GM23248 (cell line): ENCODE measurements at regions not wholly inside any gene's neighbourhood (a gene's known extent, or its start where the extent isn't known, plus 50 kb on each side); places are given as distances from the start of the nearest gene placed in this dataset.
"Not testable (repeated sequence)": the region's sequence is repeated elsewhere in the genome, so short reads cannot be mapped to it uniquely, and the experiment has no call there.

Source experiments
- DNase-seq: peaks from one replicate; pipeline ENCODE4 v3.0.0-alpha.2; 2015
- H2AFZ ChIP-seq: fragments of 200-600 bp; sonication (generic); 2 replicates; pipeline ENCODE4 v1.6.1; 2016; ENCODE audit warnings: antibody characterized with exemption
- H3F3A ChIP-seq: fragments of 200-600 bp; sonication (generic); 2 replicates; pipeline ENCODE4 v1.6.1; 2016; ENCODE audit warnings: mild to moderate bottlenecking, antibody characterized with exemption, mixed run types; ENCODE audit not compliant: insufficient read depth
- H3K27ac ChIP-seq: fragments of 200-600 bp; sonication (generic); 2 replicates; pipeline ENCODE4 v1.5.1; 2016; ENCODE audit warnings: mild to moderate bottlenecking
- H3K27me3 ChIP-seq: fragments of 200-600 bp; sonication (generic); replicated peaks from 2 replicates; pipeline ENCODE4 v1.6.1; 2016; ENCODE audit warnings: mild to moderate bottlenecking; ENCODE audit not compliant: insufficient read depth
- H3K36me3 ChIP-seq: fragments of 200-600 bp; sonication (generic); 2 replicates; pipeline ENCODE4 v1.6.1; 2016; ENCODE audit warnings: low read depth, mild to moderate bottlenecking
- H3K4me1 ChIP-seq: fragments of 200-600 bp; sonication (generic); 2 replicates; pipeline ENCODE4 v1.6.1; 2016; ENCODE audit warnings: mild to moderate bottlenecking; ENCODE audit not compliant: insufficient read depth
- H3K4me2 ChIP-seq: fragments of 200-600 bp; sonication (generic); one replicate; pipeline ENCODE4 v1.6.1; 2016; ENCODE audit warnings: mild to moderate bottlenecking; ENCODE audit not compliant: unreplicated experiment
- H3K4me3 ChIP-seq: fragments of 200-600 bp; sonication (generic); 2 replicates; pipeline ENCODE4 v1.5.1; 2016; ENCODE audit warnings: mild to moderate bottlenecking
- H3K79me2 ChIP-seq: fragments of 200-600 bp; sonication (generic); 2 replicates; pipeline ENCODE4 v1.6.1; 2016; ENCODE audit warnings: mild to moderate bottlenecking; ENCODE audit not compliant: insufficient read depth
- H3K9ac ChIP-seq: fragments of 200-600 bp; sonication (generic); 2 replicates; pipeline ENCODE4 v1.6.1; 2016; ENCODE audit warnings: mild to moderate bottlenecking
- H3K9me2 ChIP-seq: fragments of 200-600 bp; sonication (generic); 2 replicates; pipeline ENCODE4 v1.6.1; 2016; ENCODE audit warnings: mixed run types, mild to moderate bottlenecking, moderate library complexity; ENCODE audit not compliant: insufficient read depth
- H3K9me3 ChIP-seq: fragments of 200-600 bp; sonication (generic); one replicate; pipeline ENCODE4 v1.6.1; 2017; ENCODE audit warnings: low read depth
- H4K20me1 ChIP-seq: fragments of 200-600 bp; sonication (generic); 2 replicates; pipeline ENCODE4 v1.6.0; 2016; ENCODE audit not compliant: insufficient read depth
- EZH2 ChIP-seq: fragments of 200-600 bp; sonication (generic); IDR thresholded peaks from 2 replicates; pipeline ENCODE4 v1.6.1; 2018; ENCODE audit warnings: antibody characterized with exemption, mild to moderate bottlenecking; ENCODE audit not compliant: insufficient read depth, poor library complexity, severe bottlenecking
- EZH2phosphoT487 ChIP-seq: fragments of 200-600 bp; sonication (generic); IDR thresholded peaks from 2 replicates; pipeline ENCODE4 v1.6.1; 2018; ENCODE audit warnings: antibody characterized with exemption, moderate library complexity, mild to moderate bottlenecking, low read depth; ENCODE audit not compliant: insufficient read depth
- WGBS, 2 experiments: methylation state at CpG; one replicate each; pipeline ENCODE4 v1.1.6; 2015 to 2017; ENCODE audit warnings: low lambda C conversion rate in 2 of 2, low coverage in 1 of 2; ENCODE audit errors: missing lambda C conversion rate in 2 of 2; 5-methylcytosine and 5-hydroxymethylcytosine counted together
- in situ Hi-C: fragments of 300-500 bp; cut with MboI; formaldehyde crosslinking; loops from 2 replicates; pipeline ENCODE4 v1.15.0; 2020

DNA sequence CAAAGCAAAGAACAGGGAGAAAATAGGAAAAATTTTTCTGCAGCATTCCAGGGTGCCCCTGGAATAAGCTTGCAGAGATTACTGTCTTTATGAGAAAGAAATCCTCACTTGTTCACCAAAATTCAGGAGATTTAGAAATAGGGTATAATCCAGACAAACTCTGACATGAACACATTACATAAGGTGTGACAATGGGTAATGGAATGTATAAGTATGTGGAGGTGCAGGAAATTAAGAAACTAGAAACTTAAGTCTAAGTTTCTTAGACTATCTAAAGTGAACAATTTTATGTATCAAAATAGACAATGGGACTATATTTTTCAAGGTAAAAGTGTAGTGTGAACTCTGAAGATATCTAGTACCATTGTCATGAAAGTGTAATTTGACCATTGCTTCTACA lies 140.0 kb upstream of the KITLG start:
- Histone ChIP-seq H3K27me3 (no peaks in the 10 kb centered on the region), H3K4me2 (no peak overlapping the region), H3K4me3 (no peak overlapping the region), H4K20me1 (no peaks in the 10 kb centered on the region), H3K4me1 (peaks cover 12% of the 10 kb centered on the region), H2AFZ (no peak overlapping the region), H3K9me3 (no peaks in the 10 kb centered on the region), H3K79me2 (no peaks in the 10 kb centered on the region), H3K27ac (no peak overlapping the region), H3K36me3 (no peaks in the 10 kb centered on the region), H3K9me2 (no peaks in the 10 kb centered on the region; the same call in 1 of the 2 replicates), H3F3A (peaks cover 11% of the 10 kb centered on the region; the same call in 1 of the 2 replicates), H3K9ac (no peak overlapping the region)
- DNase-seq: no peak
- in situ Hi-C loops: no loop called here
- no peak for TF ChIP-seq EZH2
- no peak for TF ChIP-seq EZH2phosphoT487

DNA sequence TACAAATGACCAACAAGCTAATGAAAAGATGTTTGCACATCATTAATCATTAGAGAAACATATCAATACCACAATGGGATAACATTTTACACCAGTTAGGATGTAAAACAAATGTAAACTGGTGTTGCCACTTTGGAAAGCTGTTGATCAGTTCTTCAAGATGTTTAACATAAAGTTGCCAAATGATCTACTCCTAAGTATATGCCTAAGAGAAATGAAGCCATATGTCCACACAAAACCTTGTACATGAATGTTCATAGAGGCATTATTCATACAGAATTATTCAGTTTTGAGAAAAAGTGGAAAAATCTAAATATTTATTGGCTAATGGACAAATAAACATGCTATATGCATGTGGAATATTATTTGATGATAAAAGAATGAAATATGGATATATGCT lies 136.9 kb upstream of the KITLG start:
- TF ChIP-seq EZH2 (no peak), EZH2phosphoT487 (no peak)
- no peak for DNase-seq
- Histone ChIP-seq H4K20me1 (no peaks in the 10 kb centered on the region), H3F3A (no peaks in the 10 kb centered on the region), H3K4me1 (no peaks in the 10 kb centered on the region; the same call in 1 of the 2 replicates), H3K9me3 (no peaks in the 10 kb centered on the region), H3K79me2 (no peaks in the 10 kb centered on the region), H3K27me3 (no peaks in the 10 kb centered on the region), H3K4me2 (no peak overlapping the region), H3K36me3 (no peaks in the 10 kb centered on the region), H3K27ac (no peak overlapping the region), H3K4me3 (no peak overlapping the region), H3K9me2 (no peaks in the 10 kb centered on the region), H2AFZ (no peak overlapping the region), H3K9ac (no peak overlapping the region)
- in situ Hi-C loops: no loop called here

DNA sequence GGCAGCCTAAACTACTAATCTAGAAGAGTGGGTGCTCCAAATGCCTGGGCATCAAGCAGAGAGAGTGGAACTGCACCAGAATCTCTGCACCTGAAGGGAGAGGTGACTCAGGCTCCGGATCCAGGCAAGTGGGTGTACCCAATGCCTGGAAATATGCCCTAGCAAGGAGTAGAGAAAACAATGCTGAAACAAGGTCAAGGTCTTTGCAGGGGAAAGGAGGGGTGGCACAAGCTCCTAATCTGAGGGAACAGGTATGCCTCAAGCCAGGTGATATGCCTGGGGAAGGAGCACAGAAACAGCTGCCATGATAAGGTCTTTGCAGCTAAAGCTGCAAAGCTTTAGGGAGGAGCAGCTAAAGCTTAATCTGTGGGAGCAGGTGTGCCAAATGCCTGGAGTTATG lies 136.0 kb upstream of the KITLG start:
- no peaks in the 10 kb centered on the region for H3K36me3 ChIP-seq
- no peak for DNase-seq
- H3K4me3 ChIP-seq: no peak overlapping the region
- no peaks in the 10 kb centered on the region for H3K9me3 ChIP-seq
- in situ Hi-C loops: no loop called here
- H4K20me1 ChIP-seq: no peaks in the 10 kb centered on the region
- TF ChIP-seq EZH2: no peak
- no peak for TF ChIP-seq EZH2phosphoT487
- H3K4me2 ChIP-seq: no peak overlapping the region
- no peak overlapping the region for H2AFZ ChIP-seq
- no peaks in the 10 kb centered on the region for H3K79me2 ChIP-seq
- no peak overlapping the region for H3K9ac ChIP-seq
- H3K27ac ChIP-seq: no peak overlapping the region
- H3K9me2 ChIP-seq: no peaks in the 10 kb centered on the region
- no peaks in the 10 kb centered on the region; the same call in 1 of the 2 replicates for H3K4me1 ChIP-seq
- 31 to 36% methylated on average over 1 of the region's 1 CpG for WGBS, 2 experiments
- no peaks in the 10 kb centered on the region for H3K27me3 ChIP-seq
- H3F3A ChIP-seq: no peaks in the 10 kb centered on the region

DNA sequence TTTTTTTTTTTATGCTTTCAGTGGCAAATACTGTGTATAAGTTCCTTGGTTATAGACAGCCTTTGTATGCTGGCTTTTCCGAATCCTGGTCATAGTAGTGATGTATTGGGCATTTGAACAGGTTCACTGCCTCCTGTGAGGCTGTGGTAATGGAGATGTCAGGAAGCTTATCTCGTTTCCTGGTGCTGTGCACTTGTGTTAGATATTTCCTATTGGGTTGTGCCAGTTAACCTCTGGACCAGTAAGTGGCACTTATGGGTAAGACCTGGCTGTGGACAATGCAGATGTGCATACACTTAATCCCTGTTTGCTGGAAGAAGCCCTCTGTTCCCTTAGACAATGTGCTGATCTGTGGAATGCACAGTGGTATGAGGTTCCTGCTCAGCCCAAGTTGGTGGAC lies 135.4 kb upstream of the KITLG start:
- Histone ChIP-seq H3K9me3 (no peaks in the 10 kb centered on the region), H3K27me3 (no peaks in the 10 kb centered on the region), H2AFZ (no peak overlapping the region), H3K79me2 (no peaks in the 10 kb centered on the region), H3K36me3 (no peaks in the 10 kb centered on the region), H3F3A (no peaks in the 10 kb centered on the region), H3K9me2 (no peaks in the 10 kb centered on the region), H3K9ac (no peak overlapping the region), H3K27ac (no peak overlapping the region), H3K4me3 (no peak overlapping the region), H3K4me2 (no peak overlapping the region), H3K4me1 (no peaks in the 10 kb centered on the region; the same call in 1 of the 2 replicates), H4K20me1 (no peaks in the 10 kb centered on the region)
- DNase-seq: no peak
- TF ChIP-seq EZH2phosphoT487 (no peak), EZH2 (no peak)
- in situ Hi-C loops: no loop called here
- 69 to 72% methylated on average over 2 of the region's 2 CpGs for WGBS, 2 experiments

DNA sequence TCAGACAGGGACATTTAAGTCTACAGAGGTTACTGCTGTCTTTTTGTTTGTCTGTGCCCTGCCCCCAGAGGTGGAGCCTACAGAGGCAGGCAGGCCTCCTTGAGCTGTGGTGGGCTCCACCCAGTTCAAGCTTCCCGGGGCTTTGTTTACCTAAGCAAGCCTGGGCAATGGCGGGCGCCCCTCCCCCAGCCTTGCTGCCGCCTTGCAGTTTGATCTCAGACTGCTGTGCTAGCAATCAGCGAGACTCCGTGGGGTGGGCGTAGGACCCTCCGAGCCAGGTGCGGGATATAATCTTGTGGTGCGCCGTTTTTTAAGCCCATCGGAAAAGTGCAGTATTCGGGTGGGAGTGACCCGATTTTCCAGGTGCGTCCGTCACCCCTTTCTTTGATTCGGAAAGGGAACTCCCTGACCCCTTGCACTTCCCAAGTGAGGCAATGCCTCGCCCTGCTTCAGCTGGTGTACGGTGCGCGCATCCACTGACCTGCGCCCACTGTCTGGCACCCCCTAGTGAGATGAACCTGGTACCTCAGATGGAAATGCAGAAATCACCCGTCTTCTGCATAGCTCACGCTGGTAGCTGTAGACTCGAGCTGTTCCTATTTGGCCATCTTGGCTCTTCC lies 134.1 kb upstream of the KITLG start:
- H3K9me2 ChIP-seq, H3K4me2 ChIP-seq, H2AFZ ChIP-seq, H3K36me3 ChIP-seq, H3K27me3 ChIP-seq, DNase-seq, in situ Hi-C loops, H3K9ac ChIP-seq, H3K79me2 ChIP-seq, H3K27ac ChIP-seq, H4K20me1 ChIP-seq, H3K9me3 ChIP-seq, H3K4me3 ChIP-seq, H3F3A ChIP-seq, H3K4me1 ChIP-seq: not testable (repeated sequence)
- 91 to 96% methylated on average over 24 to 25 of the region's 25 CpGs for WGBS, 2 experiments
